ENCODE measurements at regions not wholly inside any gene's neighbourhood (a gene's known extent, or its start where the extent isn't known, plus 50 kb on each side); places are given as distances from the start of the nearest gene placed in this dataset.

GRCh38 chr5:43769571-43770355, 166.8 kb downstream of the NNT start:
- Histone ChIP-seq H3K4me2 (ENCODE audit: low read length) (no peak overlapping the region), H3K36me3 (ENCODE audit: control insufficient read depth in 1 of 2, insufficient read depth in 2 of 2, low read length in 2 of 2) (no peaks in the 10 kb centered on the region), H3K4me1 (ENCODE audit: control insufficient read depth in 1 of 2, insufficient read depth in 2 of 2, low read length in 2 of 2) (peaks cover 5 to 13% of the 10 kb centered on the region in 2 experiments; a peak in 3 of 4 replicates), H3K27me3 (ENCODE audit: insufficient read depth, low read length) (no peaks in the 10 kb centered on the region), H4K20me1 (ENCODE audit: insufficient read depth) (no peaks in the 10 kb centered on the region), H2AFZ (ENCODE audit: low read depth, low read length, poor library complexity, severe bottlenecking) (no peak overlapping the region), H3K27ac (ENCODE audit: low read depth, low read length) (no peak overlapping the region), H3K9me3 (ENCODE audit: control insufficient read depth in 1 of 2, insufficient read depth in 1 of 2, low read depth in 1 of 2, low read length in 2 of 2) (no peaks in the 10 kb centered on the region), H3K79me2 (ENCODE audit: insufficient read depth, low read length) (no peaks in the 10 kb centered on the region), H3K9me2 (ENCODE audit: insufficient read depth) (no peaks in the 10 kb centered on the region), H3K4me3 (replicated peaks in 1 of 2; ENCODE audit: low read depth in 1 of 2, low read length in 2 of 2) (no peak overlapping the region), H3K9ac (ENCODE audit: low read length) (no peak overlapping the region)
- ChIA-PET CTCF (no interaction called here), RAD21 (ENCODE audit: low non-redundant PET in 1 of 2, low total read pairs in 2 of 2, uncharacterized antibody in 2 of 2, unreplicated experiment in 2 of 2) (no interaction called here), POLR2A (no interaction called here)
- TF ChIP-seq POLR2AphosphoS5 (IDR thresholded peaks at IDR 0.05; ENCODE audit: low read depth, low read length) (no peak), ZNF274 (IDR thresholded peaks at IDR 0.05; ENCODE audit: low read depth, low read length) (no peak), MAX (IDR thresholded peaks at IDR 0.05) (no peak), YY1 (IDR thresholded peaks at IDR 0.05; ENCODE audit: extremely low read depth, insufficient replicate concordance, low read depth, low read length) (no peak), EZH2phosphoT487 (IDR thresholded peaks at IDR 0.05; ENCODE audit: borderline replicate concordance) (no peak), CBX3 (IDR thresholded peaks at IDR 0.05; ENCODE audit: low read depth) (no peak), RAD21 (IDR thresholded peaks at IDR 0.05; ENCODE audit: low read depth) (no peak), ZBTB33 (IDR thresholded peaks at IDR 0.05; ENCODE audit: extremely low read depth, insufficient replicate concordance, low read length) (no peak), ELF1 (IDR thresholded peaks at IDR 0.05; ENCODE audit: borderline replicate concordance, low read depth) (no peak), FOSL1 (IDR thresholded peaks at IDR 0.05; ENCODE audit: low read depth) (no peak), EZH2 (IDR thresholded peaks at IDR 0.05) (no peak), ZFX (IDR thresholded peaks at IDR 0.05) (no peak)
- DNase-seq (ENCODE audit: low read depth, low spot score): no peak
- intact Hi-C loops (cut with micrococcal nuclease): loop anchor here (5.0 kb wide), 1 partner anchor 1108 kb away; no protein-coding TSS in a partner anchor
- BruUV-seq (replicated peaks): no TSS peak
- no peak for ATAC-seq
